ENCODE measurements at regions not wholly inside any gene's neighbourhood (a gene's known extent, or its start where the extent isn't known, plus 50 kb on each side); places are given as distances from the start of the nearest gene placed in this dataset.
"Not testable (repeated sequence)": the region's sequence is repeated elsewhere in the genome, so short reads cannot be mapped to it uniquely, and the experiment has no call there.

- Mint-ChIP-seq H3K27me3 (ENCODE audit: low read depth) (no peaks in the 10 kb centered on the region), H3K4me1 (no peaks in the 10 kb centered on the region)
- TF ChIP-seq FOXP1 (CRISPR knock-in tag; IDR thresholded peaks at IDR 0.05; ENCODE audit: borderline replicate concordance): no peak
- TF ChIP-seq TEAD1 (CRISPR knock-in tag; IDR thresholded peaks at IDR 0.05): no peak
- no peak for TF ChIP-seq PRDM15 (CRISPR knock-in tag; IDR thresholded peaks at IDR 0.05)
- no peak for TF ChIP-seq ZNF138 (CRISPR knock-in tag; conservative IDR thresholded peaks at IDR 0.05)
- TF ChIP-seq FOXP4 (CRISPR knock-in tag; IDR thresholded peaks at IDR 0.05): no peak
- no peak for TF ChIP-seq E2F5 (CRISPR knock-in tag; IDR thresholded peaks at IDR 0.05)
Observed at GRCh38 chr5:92147266-92147665, 764.1 kb upstream of the ARRDC3 start.

GRCh38 chr5:92145852-92146251, 762.7 kb upstream of the ARRDC3 start:
- Mint-ChIP-seq H3K4me3 (no peak overlapping the region), H3K27ac (no peak overlapping the region), H3K4me1 (no peaks in the 10 kb centered on the region), H3K36me3 (no peaks in the 10 kb centered on the region), H3K9me3 (no peaks in the 10 kb centered on the region), H3K27me3 (ENCODE audit: low read depth) (no peaks in the 10 kb centered on the region)
- TF ChIP-seq ATF1 (CRISPR knock-in tag; IDR thresholded peaks at IDR 0.05): no peak
- no peak for TF ChIP-seq CBFB (CRISPR knock-in tag; IDR thresholded peaks at IDR 0.05; ENCODE audit: low read depth)
- TF ChIP-seq ESRRA (CRISPR knock-in tag; IDR thresholded peaks at IDR 0.05; ENCODE audit: borderline replicate concordance): no peak
- ATAC-seq (no peak), DNase-seq (ENCODE audit: low spot score) (no peak)
- POLR2A ChIA-PET: no interaction called here
- CTCF ChIA-PET: interaction anchor here (0.5 kb wide), 1 partner anchor 416 kb away, joined by 3 read pairs; no protein-coding TSS in a partner anchor

More at GRCh38 chr5:92147266-92147665, 764.1 kb upstream of the ARRDC3 start:
- ChIA-PET CTCF (no interaction called here), POLR2A (no interaction called here)
- Mint-ChIP-seq H3K9me3 (no peaks in the 10 kb centered on the region), H3K4me3 (no peak overlapping the region), H3K36me3 (no peaks in the 10 kb centered on the region), H3K27ac (no peak overlapping the region)
- peak; percentile 24; the same call in 1 of the 2 replicates for ATAC-seq
- no peak for DNase-seq (ENCODE audit: low spot score)

GRCh38 chr5:92144824-92145223, 761.7 kb upstream of the ARRDC3 start:
- Mint-ChIP-seq H3K36me3 (no peaks in the 10 kb centered on the region), H3K27ac (no peak overlapping the region), H3K27me3 (ENCODE audit: low read depth) (no peaks in the 10 kb centered on the region), H3K4me1 (no peaks in the 10 kb centered on the region), H3K4me3 (no peak overlapping the region), H3K9me3 (no peaks in the 10 kb centered on the region)
- TF ChIP-seq ERG (CRISPR knock-in tag; IDR thresholded peaks at IDR 0.05) (no peak), TEAD1 (CRISPR knock-in tag; IDR thresholded peaks at IDR 0.05) (no peak), ZNF671 (CRISPR knock-in tag; IDR thresholded peaks at IDR 0.05) (no peak), GRHL2 (CRISPR knock-in tag; IDR thresholded peaks at IDR 0.05; ENCODE audit: insufficient replicate concordance, severe bottlenecking) (no peak)
- DNase-seq (ENCODE audit: low spot score) (no peak), ATAC-seq (no peak)
- ChIA-PET POLR2A (no interaction called here), CTCF (no interaction called here)

- POLR2A ChIA-PET, H3K36me3 Mint-ChIP-seq: not testable (repeated sequence)
Observed at GRCh38 chr5:92132294-92132908, 749.3 kb upstream of the ARRDC3 start.

More at GRCh38 chr5:92132294-92132908, 749.3 kb upstream of the ARRDC3 start:
- H3K27me3 Mint-ChIP-seq (ENCODE audit: low read depth); H3K4me3 Mint-ChIP-seq; CTCF ChIA-PET; H3K9me3 Mint-ChIP-seq; H3K27ac Mint-ChIP-seq; ATAC-seq; H3K4me1 Mint-ChIP-seq; DNase-seq (ENCODE audit: low spot score): not testable (repeated sequence)
